H1 (cell line): ENCODE measurements at regions not wholly inside any gene's neighbourhood (a gene's known extent, or its start where the extent isn't known, plus 50 kb on each side); places are given as distances from the start of the nearest gene placed in this dataset.

ENCODE experiments used
- CTCF ChIA-PET: fragments of 300-600 bp; sonication (Branson Sonifier 250); formaldehyde crosslinking; loops from one replicate; lab custom pipeline; 2021; ENCODE audit not compliant: partially characterized antibody; lab: Charles Lee
- POLR2A ChIA-PET: fragments of 300-600 bp; sonication (Branson Sonifier 250); formaldehyde crosslinking; loops from one replicate; lab custom pipeline; 2021; ENCODE audit warnings: inconsistent platforms; ENCODE audit not compliant: partially characterized antibody; lab: Charles Lee
- DNase-seq, 2 experiments: peaks; one replicate each; pipeline versions ENCODE4 v3.0.0 to v3.0.0-alpha.2; 2010 to 2022; ENCODE audit warnings: low spot score in 2 of 2, low read depth in 1 of 2, mixed read lengths in 1 of 2
- FAIRE-seq: peaks from 2 replicates; lab custom pipeline; 2011; peaks lifted over from hg19 to GRCh38; lab: Jason Lieb, UNC
- H2AFZ ChIP-seq: 2 replicates; pipeline ENCODE4 v1.8.1; 2012; ENCODE audit warnings: low read length, inconsistent platforms
- H2AK5ac ChIP-seq: 2 replicates; pipeline ENCODE4 v1.6.1; 2013; ENCODE audit warnings: low read depth, low read length
- H2BK120ac ChIP-seq: replicated peaks from 2 replicates; pipeline ENCODE3; 2013; ENCODE audit warnings: low read depth, low read length, inconsistent platforms
- H2BK12ac ChIP-seq: 2 replicates; pipeline ENCODE4 v1.6.1; 2013; ENCODE audit warnings: low read depth, low read length
- H2BK15ac ChIP-seq: 2 replicates; pipeline ENCODE4 v1.6.1; 2013; ENCODE audit warnings: low read length
- H2BK20ac ChIP-seq: 2 replicates; pipeline ENCODE4 v1.6.1; 2013; ENCODE audit warnings: low read length
- H2BK5ac ChIP-seq: 2 replicates; pipeline ENCODE4 v1.6.1; 2013; ENCODE audit warnings: low read depth, low read length
- H3K14ac ChIP-seq: 2 replicates; pipeline ENCODE4 v1.6.1; 2013; ENCODE audit warnings: inconsistent platforms; ENCODE audit not compliant: insufficient read length
- H3K18ac ChIP-seq: 2 replicates; pipeline ENCODE4 v1.6.1; 2013; ENCODE audit warnings: low read length; ENCODE audit errors: extremely low read depth
- H3K23ac ChIP-seq: 2 replicates; pipeline ENCODE4 v1.6.1; 2013; ENCODE audit warnings: inconsistent platforms; ENCODE audit not compliant: insufficient read length
- H3K23me2 ChIP-seq: 2 replicates; pipeline ENCODE4 v1.6.1; 2013; ENCODE audit warnings: low read depth, low read length
- H3K27ac ChIP-seq: 2 replicates; pipeline ENCODE4 v1.6.1; 2011; ENCODE audit warnings: low read depth, low read length, inconsistent platforms
- H3K27me3 ChIP-seq, 4 experiments: replicated peaks in 1 of 4; 1 replicate in 1 of 4; 2 replicates in 3 of 4; pipeline versions ENCODE4 v1.6.1 to v1.8.1; 2011 to 2013; ENCODE audit warnings: low read length in 3 of 4, mild to moderate bottlenecking in 3 of 4, inconsistent platforms in 2 of 4, mixed read lengths in 2 of 4, moderate library complexity in 1 of 4; ENCODE audit not compliant: control insufficient read depth in 3 of 4, insufficient read depth in 3 of 4; ENCODE audit errors: extremely low read depth in 1 of 4
- H3K36me3 ChIP-seq, 4 experiments: 2 replicates each; pipeline versions ENCODE4 v1.6.1 to v1.8.1; 2011 to 2013; ENCODE audit warnings: mild to moderate bottlenecking in 4 of 4, low read length in 3 of 4, moderate library complexity in 2 of 4, control low read depth in 1 of 4, inconsistent platforms in 1 of 4; ENCODE audit not compliant: insufficient read depth in 4 of 4, control insufficient read depth in 2 of 4
- H3K4ac ChIP-seq: replicated peaks from 2 replicates; pipeline ENCODE3; 2013; ENCODE audit warnings: low read length, low read depth, mixed read lengths, inconsistent platforms; ENCODE audit not compliant: insufficient read length
- H3K4me1 ChIP-seq, 4 experiments: replicated peaks in 1 of 4; 1 replicate in 1 of 4; 2 replicates in 3 of 4; pipeline versions ENCODE4 v1.6.1 to v1.8.1; 2011 to 2013; ENCODE audit warnings: low read length in 3 of 4, inconsistent platforms in 2 of 4, mixed read lengths in 1 of 4; ENCODE audit not compliant: insufficient read depth in 4 of 4, control insufficient read depth in 3 of 4
- H3K4me2 ChIP-seq, 2 experiments: 2 replicates each; pipeline versions ENCODE4 v1.6.1 to v1.8.1; 2011 to 2013; ENCODE audit warnings: low read depth in 2 of 2, low read length in 2 of 2, control low read depth in 1 of 2, inconsistent platforms in 1 of 2, mild to moderate bottlenecking in 1 of 2; ENCODE audit not compliant: insufficient read depth in 1 of 2
- H3K4me3 ChIP-seq, 4 experiments: fragments of 200-600, 300-600 bp in 1 of 4; sonication (generic), shearing (Covaris generic), sonication (Bioruptor Twin) in 1 of 4; 2 replicates each; pipeline versions ENCODE4 v1.5.1 to v1.8.1; 2011 to 2016; ENCODE audit warnings: low read length in 4 of 4, low read depth in 3 of 4, control low read depth in 2 of 4, inconsistent platforms in 2 of 4, mild to moderate bottlenecking in 2 of 4, mixed read lengths in 1 of 4, moderate library complexity in 1 of 4; ENCODE audit not compliant: insufficient read depth in 2 of 4; ENCODE audit errors: extremely low read depth in 1 of 4
- H3K56ac ChIP-seq: replicated peaks from 2 replicates; pipeline ENCODE3; 2013; ENCODE audit warnings: low read depth, mild to moderate bottlenecking, mixed read lengths, low read length, inconsistent platforms; ENCODE audit not compliant: insufficient read length
- H3K79me1 ChIP-seq: 2 replicates; pipeline ENCODE4 v1.6.1; 2013; ENCODE audit warnings: low read depth, low read length, control low read depth
- H3K79me2 ChIP-seq, 2 experiments: 2 replicates each; pipeline versions ENCODE4 v1.6.1 to v1.8.1; 2012 to 2013; ENCODE audit warnings: low read length in 2 of 2, mild to moderate bottlenecking in 2 of 2, inconsistent platforms in 1 of 2; ENCODE audit not compliant: insufficient read depth in 2 of 2, control insufficient read depth in 1 of 2
- H3K9ac ChIP-seq, 4 experiments: replicated peaks in 1 of 4; 1 replicate in 1 of 4; 2 replicates in 3 of 4; pipeline versions ENCODE4 v1.6.1 to v1.8.1; 2011 to 2013; ENCODE audit warnings: low read depth in 3 of 4, low read length in 3 of 4, control low read depth in 2 of 4, mild to moderate bottlenecking in 2 of 4, moderate library complexity in 2 of 4, inconsistent platforms in 1 of 4; ENCODE audit errors: extremely low read depth in 1 of 4
- H3K9me3 ChIP-seq, 2 experiments: 2 replicates each; pipeline versions ENCODE4 v1.6.1 to v1.8.1; 2012 to 2013; ENCODE audit warnings: mild to moderate bottlenecking in 2 of 2, moderate library complexity in 2 of 2, control low read depth in 1 of 2, inconsistent platforms in 1 of 2, low read depth in 1 of 2, low read length in 1 of 2, mixed read lengths in 1 of 2; ENCODE audit not compliant: insufficient read depth in 2 of 2
- H4K20me1 ChIP-seq, 2 experiments: replicated peaks in 1 of 2; 2 replicates each; pipeline versions ENCODE3 to v1.8.1; 2011 to 2013; ENCODE audit warnings: inconsistent platforms in 2 of 2, low read length in 2 of 2, mild to moderate bottlenecking in 1 of 2; ENCODE audit not compliant: insufficient read depth in 2 of 2, control insufficient read depth in 1 of 2
- H4K5ac ChIP-seq: 2 replicates; pipeline ENCODE4 v1.6.1; 2013; ENCODE audit warnings: low read length, low read depth, mixed read lengths, inconsistent platforms; ENCODE audit not compliant: insufficient read length
- H4K8ac ChIP-seq: 2 replicates; pipeline ENCODE4 v1.8.0; 2013; ENCODE audit warnings: mild to moderate bottlenecking, moderate library complexity, low read length, inconsistent platforms; ENCODE audit not compliant: insufficient read depth; ENCODE audit errors: extremely low read depth
- H4K91ac ChIP-seq: replicated peaks from 2 replicates; pipeline ENCODE3; 2013; ENCODE audit warnings: low read length, mixed read lengths, inconsistent platforms; ENCODE audit not compliant: insufficient read length
- BACH1 ChIP-seq: IDR thresholded peaks from 2 replicates; pipeline ENCODE4 v1.6.1; 2012; ENCODE audit warnings: low read length, improper control_type of control experiment
- CREB1 ChIP-seq: IDR thresholded peaks from 2 replicates; pipeline ENCODE4 v1.6.1; 2012; ENCODE audit warnings: inconsistent platforms
- CTCF ChIP-seq, 3 experiments: IDR thresholded peaks; 1 replicate in 2 of 3; 2 replicates in 1 of 3; pipeline versions ENCODE4 v1.5.1 to v1.6.1; 2011; ENCODE audit warnings: low read length in 3 of 3, mild to moderate bottlenecking in 3 of 3, inconsistent platforms in 2 of 3, low read depth in 1 of 3, moderate library complexity in 1 of 3; ENCODE audit not compliant: insufficient read depth in 1 of 3; ENCODE audit errors: control extremely low read depth in 1 of 3
- MAFK ChIP-seq: IDR thresholded peaks from 2 replicates; pipeline ENCODE4 v1.6.1; 2012; ENCODE audit warnings: low read depth, mild to moderate bottlenecking, improper control_type of control experiment, low read length
- POLR2A ChIP-seq, 2 experiments: IDR thresholded peaks; 1 replicate in 1 of 2; 2 replicates in 1 of 2; pipeline ENCODE4 v1.6.1; 2011; ENCODE audit warnings: low read depth in 2 of 2, low read length in 2 of 2, mild to moderate bottlenecking in 2 of 2; ENCODE audit errors: control extremely low read depth in 1 of 2
- RAD21 ChIP-seq, 2 experiments: IDR thresholded peaks in 1 of 2; conservative IDR thresholded peaks in 1 of 2; 2 replicates each; pipeline ENCODE4 v1.6.1; 2011; ENCODE audit warnings: low read depth in 2 of 2, low read length in 2 of 2, improper control_type of control experiment in 1 of 2, inconsistent platforms in 1 of 2, mild to moderate bottlenecking in 1 of 2, moderate library complexity in 1 of 2
- RFX5 ChIP-seq: IDR thresholded peaks from 2 replicates; pipeline ENCODE4 v1.6.1; 2011; ENCODE audit warnings: low read depth, low read length, improper control_type of control experiment, borderline replicate concordance
- RNF2 ChIP-seq: fragments of 200-900, 300-1000 bp; sonication (generic); IDR thresholded peaks from 2 replicates; pipeline ENCODE4 v1.7.1; 2016; ENCODE audit warnings: borderline replicate concordance, low read depth, mild to moderate bottlenecking, antibody characterized with exemption, low read length; ENCODE audit not compliant: poor library complexity, severe bottlenecking; ENCODE audit errors: missing control alignments
- SIRT6 ChIP-seq: IDR thresholded peaks from one replicate; pipeline ENCODE4 v1.7.1; 2012; ENCODE audit warnings: low read length, inconsistent platforms
- SP4 ChIP-seq: IDR thresholded peaks from 2 replicates; pipeline ENCODE4 v1.6.1; 2012; ENCODE audit warnings: low read length, inconsistent platforms
- TEAD4 ChIP-seq: IDR thresholded peaks from 2 replicates; pipeline ENCODE4 v1.6.1; 2012; ENCODE audit warnings: low read depth, low read length, inconsistent platforms, mixed read lengths
- WGBS, 2 experiments: shearing (Covaris generic) in 1 of 2; methylation state at CpG; one replicate each; pipeline versions ENCODE4 v1.1.6 to v1.1.7; 2013 to 2015; ENCODE audit warnings: low lambda C conversion rate in 2 of 2, mixed read lengths in 2 of 2, inconsistent platforms in 1 of 2, low coverage in 1 of 2, missing lambda C conversion rate in 1 of 2; ENCODE audit not compliant: insufficient replicate concordance in 2 of 2, insufficient coverage in 1 of 2, insufficient read length in 1 of 2; ENCODE audit errors: extremely low coverage in 1 of 2, missing lambda C conversion rate in 1 of 2; 5-methylcytosine and 5-hydroxymethylcytosine counted together

GRCh38 chr6:156630613-156631302, 146.4 kb upstream of the ARID1B start:
- H2BK20ac ChIP-seq: no peak overlapping the region
- no peaks in the 10 kb centered on the region for H3K36me3 ChIP-seq
- WGBS, 2 experiments: 96% methylated on average over 36 of the region's 36 CpGs; no CpG with 5 or more reads in 1 of the 2 experiments
- DNase-seq (no peak), FAIRE-seq (no peak)
- H3K9me3 ChIP-seq: no peaks in the 10 kb centered on the region
- H3K4me2 ChIP-seq: no peak overlapping the region
- ChIA-PET POLR2A (no interaction called here), CTCF (interaction anchor here (1.0 kb wide), 1 partner anchor 11 kb away, joined by 4 read pairs; no protein-coding TSS in a partner anchor)
- H3K23ac ChIP-seq: no peak overlapping the region
- H3K14ac ChIP-seq: no peak overlapping the region
- no peaks in the 10 kb centered on the region for H3K23me2 ChIP-seq
- no peak overlapping the region for H4K5ac ChIP-seq
- H2BK5ac ChIP-seq: no peak overlapping the region
- H2BK15ac ChIP-seq: no peak overlapping the region
- no peak overlapping the region for H3K18ac ChIP-seq
- no peaks in the 10 kb centered on the region for H3K27me3 ChIP-seq
- no peak overlapping the region for H3K9ac ChIP-seq
- no peak overlapping the region for H2BK12ac ChIP-seq
- no peak overlapping the region for H3K27ac ChIP-seq
- no peak overlapping the region for H2AK5ac ChIP-seq
- no peak overlapping the region for H3K4me3 ChIP-seq
- no peak overlapping the region for H3K4ac ChIP-seq
- no peak overlapping the region for H3K56ac ChIP-seq
- no peaks in the 10 kb centered on the region for H3K79me2 ChIP-seq
- H2BK120ac ChIP-seq: no peak overlapping the region
- H3K79me1 ChIP-seq: no peaks in the 10 kb centered on the region
- H2AFZ ChIP-seq: no peak overlapping the region
- H4K8ac ChIP-seq: no peak overlapping the region
- H4K20me1 ChIP-seq: no peaks in the 10 kb centered on the region
- no peaks in the 10 kb centered on the region; a peak in 1 of 7 replicates for H3K4me1 ChIP-seq
- no peak overlapping the region for H4K91ac ChIP-seq
- TF ChIP-seq BACH1 (no peak), RFX5 (no peak), SIRT6 (no peak), CTCF (IDR thresholded peaks at IDR 0.05; ENCODE audit: control extremely low read depth in 1 of 3, insufficient read depth in 1 of 3, low read depth in 1 of 3, low read length in 3 of 3) (no peak), RAD21 (IDR thresholded peaks at IDR 0.05 in 1 of 2, conservative IDR thresholded peaks at IDR 0.05 in 1 of 2; ENCODE audit: low read depth in 2 of 2, low read length in 2 of 2) (no peak), POLR2A (IDR thresholded peaks at IDR 0.05; ENCODE audit: control extremely low read depth in 1 of 2, low read depth in 2 of 2, low read length in 2 of 2) (no peak), MAFK (no peak), CREB1 (no peak), TEAD4 (no peak), RNF2 (no peak), SP4 (no peak)
